ENCODE measurements at regions not wholly inside any gene's neighbourhood (a gene's known extent, or its start where the extent isn't known, plus 50 kb on each side); places are given as distances from the start of the nearest gene placed in this dataset.

DNA sequence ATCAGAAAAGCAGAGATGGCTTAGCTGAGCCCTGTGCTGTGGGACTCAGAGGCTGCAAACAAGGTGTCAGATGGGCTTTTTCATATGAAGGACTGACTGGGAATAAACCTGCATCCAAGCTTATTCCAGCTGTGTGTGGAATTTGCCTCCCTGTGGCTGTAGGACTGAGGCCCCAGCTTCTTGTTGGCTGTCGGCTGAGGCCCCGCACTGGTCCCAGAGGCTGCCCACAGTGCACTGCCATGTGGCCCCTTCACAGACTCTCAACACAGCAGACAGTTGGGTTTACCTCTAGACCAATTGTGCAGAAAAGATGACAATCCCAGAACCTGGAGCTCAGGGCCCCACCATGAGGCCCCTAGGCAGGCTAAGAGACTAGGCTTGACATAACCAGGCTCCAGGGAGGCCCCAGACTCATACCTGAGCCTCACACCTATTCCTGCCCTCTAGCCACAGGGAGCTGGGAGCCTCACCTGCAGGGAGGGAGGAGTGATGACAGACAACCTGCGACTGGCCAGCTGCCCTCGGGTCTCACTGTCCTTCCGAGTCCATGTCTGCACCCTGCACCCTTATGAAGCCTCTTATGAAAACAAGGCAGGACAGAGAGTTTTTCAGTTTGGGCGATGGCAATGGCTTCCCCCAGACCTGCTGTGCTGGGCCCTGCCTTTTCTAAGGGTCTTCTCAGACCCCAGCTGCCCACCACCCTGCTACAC, 615.5 kb downstream of the NPHP4 start:
- TF ChIP-seq, protein P1, sequence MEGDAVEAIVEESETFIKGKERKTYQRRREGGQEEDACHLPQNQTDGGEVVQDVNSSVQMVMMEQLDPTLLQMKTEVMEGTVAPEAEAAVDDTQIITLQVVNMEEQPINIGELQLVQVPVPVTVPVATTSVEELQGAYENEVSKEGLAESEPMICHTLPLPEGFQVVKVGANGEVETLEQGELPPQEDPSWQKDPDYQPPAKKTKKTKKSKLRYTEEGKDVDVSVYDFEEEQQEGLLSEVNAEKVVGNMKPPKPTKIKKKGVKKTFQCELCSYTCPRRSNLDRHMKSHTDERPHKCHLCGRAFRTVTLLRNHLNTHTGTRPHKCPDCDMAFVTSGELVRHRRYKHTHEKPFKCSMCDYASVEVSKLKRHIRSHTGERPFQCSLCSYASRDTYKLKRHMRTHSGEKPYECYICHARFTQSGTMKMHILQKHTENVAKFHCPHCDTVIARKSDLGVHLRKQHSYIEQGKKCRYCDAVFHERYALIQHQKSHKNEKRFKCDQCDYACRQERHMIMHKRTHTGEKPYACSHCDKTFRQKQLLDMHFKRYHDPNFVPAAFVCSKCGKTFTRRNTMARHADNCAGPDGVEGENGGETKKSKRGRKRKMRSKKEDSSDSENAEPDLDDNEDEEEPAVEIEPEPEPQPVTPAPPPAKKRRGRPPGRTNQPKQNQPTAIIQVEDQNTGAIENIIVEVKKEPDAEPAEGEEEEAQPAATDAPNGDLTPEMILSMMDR (IDR thresholded peaks at IDR 0.05) = no peak
- no peak for TF ChIP-seq POLR2AphosphoS5 (IDR thresholded peaks at IDR 0.05)
